KMS-11 (cell line): ENCODE measurements at regions not wholly inside any gene's neighbourhood (a gene's known extent, or its start where the extent isn't known, plus 50 kb on each side); places are given as distances from the start of the nearest gene placed in this dataset.

Experiments used
- H2AFZ ChIP-seq: fragments of 200-600 bp; sonication (generic); 2 replicates; pipeline ENCODE4 v1.6.1; 2016; ENCODE audit warnings: antibody characterized with exemption, mixed run types, low read depth
- H3K27ac ChIP-seq: fragments of 200-600 bp; sonication (generic); 2 replicates; pipeline ENCODE4 v1.6.1; 2016; ENCODE audit warnings: mild to moderate bottlenecking, mixed run types
- H3K27me3 ChIP-seq: fragments of 200-600 bp; sonication (generic); 2 replicates; pipeline ENCODE4 v1.6.1; 2017; ENCODE audit warnings: mild to moderate bottlenecking, low read depth, mixed run types, moderate library complexity; ENCODE audit not compliant: insufficient read depth
- H3K36me3 ChIP-seq: fragments of 200-600 bp; sonication (generic); 2 replicates; pipeline ENCODE4 v1.6.1; 2017; ENCODE audit warnings: mild to moderate bottlenecking, mixed run types; ENCODE audit not compliant: insufficient read depth
- H3K4me1 ChIP-seq: fragments of 200-600 bp; sonication (generic); 2 replicates; pipeline ENCODE4 v1.6.1; 2016; ENCODE audit warnings: mild to moderate bottlenecking, low read depth, mixed run types; ENCODE audit not compliant: poor library complexity, severe bottlenecking
- H3K4me2 ChIP-seq: fragments of 200-600 bp; sonication (generic); 2 replicates; pipeline ENCODE4 v1.7.0; 2016; ENCODE audit warnings: mild to moderate bottlenecking, mixed run types
- H3K4me3 ChIP-seq: fragments of 200-600 bp; sonication (generic); IDR thresholded peaks from 2 replicates; pipeline ENCODE4 v1.6.1; 2017; ENCODE audit warnings: low read depth, low read length, mixed read lengths; ENCODE audit not compliant: insufficient read depth
- H3K79me2 ChIP-seq: fragments of 200-600 bp; sonication (generic); 2 replicates; pipeline ENCODE4 v1.6.1; 2016; ENCODE audit warnings: low read depth, mixed run types; ENCODE audit not compliant: insufficient read depth
- H3K9ac ChIP-seq: fragments of 200-600 bp; sonication (generic); 2 replicates; pipeline ENCODE4 v1.6.1; 2016; ENCODE audit warnings: mild to moderate bottlenecking, mixed run types
- H4K20me1 ChIP-seq: fragments of 200-600 bp; sonication (generic); 2 replicates; pipeline ENCODE4 v1.6.1; 2016; ENCODE audit warnings: mild to moderate bottlenecking, mixed run types; ENCODE audit not compliant: insufficient read depth
- CTCF ChIP-seq: fragments of 200-600 bp; sonication (generic); conservative IDR thresholded peaks from 2 replicates; pipeline ENCODE4 v1.6.1; 2017; ENCODE audit warnings: low read depth, mild to moderate bottlenecking, antibody characterized with exemption, low read length, moderate library complexity, mixed read lengths

- Histone ChIP-seq H3K9ac (no peak overlapping the region), H3K27ac (no peak overlapping the region), H3K4me3 (no peak overlapping the region), H3K79me2 (no peaks in the 10 kb centered on the region), H3K36me3 (no peaks in the 10 kb centered on the region), H3K4me1 (no peaks in the 10 kb centered on the region), H3K4me2 (no peak overlapping the region), H2AFZ (no peak overlapping the region), H3K27me3 (no peaks in the 10 kb centered on the region), H4K20me1 (no peaks in the 10 kb centered on the region)
- no peak for TF ChIP-seq CTCF
These were observed 224.2 kb upstream of the EEA1 start for GRCh38 chr12:93153321-93153720.

- Histone ChIP-seq H2AFZ (no peak overlapping the region), H3K4me3 (no peak overlapping the region), H3K27me3 (no peaks in the 10 kb centered on the region), H3K36me3 (no peaks in the 10 kb centered on the region), H3K27ac (no peak overlapping the region), H3K4me1 (no peaks in the 10 kb centered on the region), H3K79me2 (no peaks in the 10 kb centered on the region), H4K20me1 (no peaks in the 10 kb centered on the region), H3K4me2 (no peak overlapping the region), H3K9ac (no peak overlapping the region)
- no peak for TF ChIP-seq CTCF
These were observed 223.5 kb upstream of the NUDT4 start for GRCh38 chr12:93154096-93154728.

GRCh38 chr12:93154753-93155480, 222.8 kb upstream of the NUDT4 start:
- no peak for TF ChIP-seq CTCF
- H3K27me3 ChIP-seq, result no peaks in the 10 kb centered on the region
- no peaks in the 10 kb centered on the region for H3K79me2 ChIP-seq
- H3K4me2 ChIP-seq, result no peak overlapping the region
- H3K4me1 ChIP-seq, result no peaks in the 10 kb centered on the region
- H3K9ac ChIP-seq, result no peak overlapping the region
- no peak overlapping the region for H3K4me3 ChIP-seq
- no peak overlapping the region for H3K27ac ChIP-seq
- no peaks in the 10 kb centered on the region for H4K20me1 ChIP-seq
- no peak overlapping the region for H2AFZ ChIP-seq
- H3K36me3 ChIP-seq, result no peaks in the 10 kb centered on the region

GRCh38 chr12:93156086-93156716, 221.5 kb upstream of the NUDT4 start:
- H2AFZ ChIP-seq, result no peak overlapping the region

More at GRCh38 chr12:93156086-93156716, 221.5 kb upstream of the NUDT4 start:
- H4K20me1 ChIP-seq, result no peaks in the 10 kb centered on the region
- H3K27ac ChIP-seq, result no peak overlapping the region
- H3K4me2 ChIP-seq, result no peak overlapping the region
- no peak overlapping the region for H3K4me3 ChIP-seq
- no peaks in the 10 kb centered on the region for H3K27me3 ChIP-seq
- no peaks in the 10 kb centered on the region for H3K4me1 ChIP-seq
- no peak for TF ChIP-seq CTCF
- no peak overlapping the region for H3K9ac ChIP-seq
- no peaks in the 10 kb centered on the region for H3K79me2 ChIP-seq
- H3K36me3 ChIP-seq, result no peaks in the 10 kb centered on the region
